Osteoblast (primary cell): ENCODE measurements at regions not wholly inside any gene's neighbourhood (a gene's known extent, or its start where the extent isn't known, plus 50 kb on each side); places are given as distances from the start of the nearest gene placed in this dataset.

ENCODE experiments used
- DNase-seq: peaks from one replicate; pipeline ENCODE4 v3.0.0; 2011; ENCODE audit warnings: low spot score, mixed read lengths; ENCODE audit not compliant: insufficient read length; ENCODE audit errors: missing footprints
- H2AFZ ChIP-seq: 2 replicates; pipeline ENCODE4 v1.6.0; 2011; ENCODE audit warnings: mild to moderate bottlenecking, low read length
- H3K27ac ChIP-seq: 2 replicates; pipeline ENCODE4 v1.5.1; 2011; ENCODE audit warnings: mild to moderate bottlenecking, low read depth, low read length, moderate library complexity
- H3K27me3 ChIP-seq: 2 replicates; pipeline ENCODE4 v1.6.0; 2012; ENCODE audit warnings: mild to moderate bottlenecking, control low read depth, inconsistent platforms, low read length, moderate library complexity; ENCODE audit not compliant: insufficient read depth
- H3K36me3 ChIP-seq: 2 replicates; pipeline ENCODE4 v1.5.1; 2011; ENCODE audit warnings: mild to moderate bottlenecking, low read length, control low read depth, moderate library complexity; ENCODE audit not compliant: insufficient read depth
- H3K4me1 ChIP-seq: 2 replicates; pipeline ENCODE4 v1.5.1; 2011; ENCODE audit warnings: mild to moderate bottlenecking, low read length, control low read depth, moderate library complexity; ENCODE audit not compliant: insufficient read depth
- H3K4me2 ChIP-seq: 2 replicates; pipeline ENCODE4 v1.6.0; 2011; ENCODE audit warnings: mild to moderate bottlenecking, low read length; ENCODE audit not compliant: insufficient read depth
- H3K4me3 ChIP-seq: fragments of 200-600 bp; sonication (generic); 3 replicates; pipeline ENCODE4 v1.5.1; 2012; ENCODE audit warnings: mild to moderate bottlenecking, low read length, inconsistent platforms; ENCODE audit not compliant: insufficient read depth
- H3K79me2 ChIP-seq: 2 replicates; pipeline ENCODE4 v1.6.0; 2012; ENCODE audit warnings: mild to moderate bottlenecking, low read length, control low read depth, inconsistent platforms; ENCODE audit not compliant: insufficient read depth
- H3K9me3 ChIP-seq: 2 replicates; pipeline ENCODE4 v1.5.1; 2011; ENCODE audit warnings: low read depth, low read length, control low read depth
- H4K20me1 ChIP-seq: 2 replicates; pipeline ENCODE4 v1.6.0; 2012; ENCODE audit warnings: mild to moderate bottlenecking, low read length, control low read depth; ENCODE audit not compliant: insufficient read depth
- CTCF ChIP-seq: IDR thresholded peaks from 2 replicates; pipeline ENCODE4 v1.5.1; 2011; ENCODE audit warnings: mild to moderate bottlenecking, low read depth, low read length, moderate library complexity; ENCODE audit errors: extremely low read depth

GRCh38 chr2:41992671-41993434 lies 55.0 kb upstream of the PKDCC start:
- Histone ChIP-seq H3K27me3 (peaks cover 39% of the 10 kb centered on the region), H3K36me3 (no peaks in the 10 kb centered on the region), H2AFZ (no peak overlapping the region), H3K27ac (no peak overlapping the region), H3K79me2 (no peaks in the 10 kb centered on the region), H4K20me1 (no peaks in the 10 kb centered on the region), H3K4me3 (no peak overlapping the region), H3K9me3 (no peaks in the 10 kb centered on the region), H3K4me1 (no peaks in the 10 kb centered on the region), H3K4me2 (no peak overlapping the region)
- no peak for DNase-seq
- TF ChIP-seq CTCF: no peak

- Histone ChIP-seq H4K20me1 (no peaks in the 10 kb centered on the region), H3K27ac (no peak overlapping the region), H3K27me3 (peaks cover 35% of the 10 kb centered on the region), H3K4me3 (no peak overlapping the region), H3K36me3 (no peaks in the 10 kb centered on the region), H3K4me1 (no peaks in the 10 kb centered on the region), H3K4me2 (no peak overlapping the region), H3K79me2 (no peaks in the 10 kb centered on the region), H2AFZ (no peak overlapping the region), H3K9me3 (no peaks in the 10 kb centered on the region)
- DNase-seq: no peak
- TF ChIP-seq CTCF: no peak
These were observed 54.3 kb upstream of the PKDCC start for GRCh38 chr2:41993435-41993925.

- Histone ChIP-seq H3K9me3 (no peaks in the 10 kb centered on the region), H3K4me3 (no peak overlapping the region), H4K20me1 (no peaks in the 10 kb centered on the region), H3K4me1 (no peaks in the 10 kb centered on the region), H3K4me2 (no peak overlapping the region), H3K36me3 (no peaks in the 10 kb centered on the region), H3K27ac (no peak overlapping the region), H3K27me3 (peaks cover 30% of the 10 kb centered on the region), H2AFZ (no peak overlapping the region), H3K79me2 (no peaks in the 10 kb centered on the region)
- TF ChIP-seq CTCF: no peak
- no peak for DNase-seq
These were observed 53.6 kb upstream of the PKDCC start for GRCh38 chr2:41994233-41994637.

- H3K9me3 ChIP-seq: no peaks in the 10 kb centered on the region
These were observed 53.2 kb upstream of the PKDCC start for GRCh38 chr2:41994661-41995060.

More at GRCh38 chr2:41994661-41995060, 53.2 kb upstream of the PKDCC start:
- Histone ChIP-seq H3K36me3 (no peaks in the 10 kb centered on the region), H2AFZ (no peak overlapping the region), H3K4me1 (no peaks in the 10 kb centered on the region), H4K20me1 (no peaks in the 10 kb centered on the region), H3K4me2 (no peak overlapping the region), H3K27me3 (peaks cover 28% of the 10 kb centered on the region), H3K79me2 (no peaks in the 10 kb centered on the region), H3K4me3 (no peak overlapping the region), H3K27ac (no peak overlapping the region)
- DNase-seq: no peak
- no peak for TF ChIP-seq CTCF
